ENCODE measurements at regions not wholly inside any gene's neighbourhood (a gene's known extent, or its start where the extent isn't known, plus 50 kb on each side); places are given as distances from the start of the nearest gene placed in this dataset.

DNA sequence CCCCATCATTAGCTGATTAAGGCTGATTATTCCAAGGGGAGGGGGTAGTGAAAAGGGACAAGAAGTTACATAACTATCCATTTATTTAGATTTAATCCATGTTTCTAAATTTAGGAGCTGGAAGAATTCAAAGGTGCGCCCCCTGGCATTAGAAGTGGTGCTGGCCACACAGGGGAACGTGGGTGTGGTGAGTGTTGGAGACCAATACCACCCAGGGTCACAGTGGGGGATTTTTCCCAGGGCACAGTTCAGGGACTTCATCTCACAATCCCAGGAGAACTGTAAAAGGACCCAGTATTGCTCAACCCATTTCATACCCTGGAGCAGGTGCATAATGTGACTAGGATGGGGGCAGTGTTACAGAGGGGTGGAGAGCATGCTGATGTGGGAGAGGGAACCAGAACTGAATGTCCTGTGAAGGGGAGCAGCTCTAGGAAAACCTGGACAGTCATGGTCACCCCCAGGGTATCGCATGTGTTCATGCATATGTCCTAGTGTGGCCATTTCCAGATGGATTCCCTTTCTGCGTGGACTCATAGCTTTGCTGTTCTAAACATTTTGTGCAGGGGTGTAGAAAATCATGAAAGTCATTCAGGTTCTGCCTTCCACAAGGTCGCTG lies 110.3 kb downstream of the LSM3 start:
- no peak for DNase-seq

DNA sequence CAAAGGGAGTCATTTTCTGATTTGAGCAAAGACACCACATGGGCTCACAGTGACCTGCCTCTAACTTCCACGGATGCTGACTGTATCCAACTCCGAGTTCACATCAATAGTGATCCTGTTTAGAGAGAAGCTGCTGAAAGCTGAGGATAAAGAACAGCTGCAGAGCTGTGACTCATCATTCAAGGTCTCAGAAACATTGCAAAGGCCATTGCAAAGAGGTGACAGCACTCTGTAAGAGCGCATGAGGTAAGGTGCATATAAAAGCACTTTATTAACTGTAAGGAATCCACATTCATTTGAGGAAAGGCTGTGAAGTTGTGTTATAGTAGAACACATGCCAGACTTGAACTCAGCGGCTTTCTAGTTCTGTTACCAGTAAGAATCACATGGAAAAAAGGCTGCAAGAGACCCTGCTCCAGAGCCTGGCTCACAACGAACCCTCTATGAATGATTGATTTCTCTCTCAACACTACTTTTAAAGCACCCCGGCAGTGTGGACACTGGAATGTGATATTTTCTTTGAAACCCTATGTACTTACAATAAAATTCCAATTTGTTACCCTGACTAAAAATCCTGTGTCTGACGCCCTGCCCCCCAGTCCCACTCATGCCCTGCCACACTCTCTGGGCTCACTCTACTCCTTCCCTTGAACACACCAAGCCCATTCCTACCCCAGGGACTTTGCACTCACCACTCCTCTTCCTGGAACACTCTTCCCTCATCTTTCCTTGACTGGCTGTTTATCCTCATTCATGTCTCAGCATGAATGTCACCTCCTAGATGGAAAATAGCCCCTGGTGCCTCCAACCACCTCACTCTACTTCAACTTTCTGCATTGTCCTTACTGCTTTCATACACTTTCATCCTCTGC lies 111.2 kb downstream of the LSM3 start:
- no peak for DNase-seq

DNA sequence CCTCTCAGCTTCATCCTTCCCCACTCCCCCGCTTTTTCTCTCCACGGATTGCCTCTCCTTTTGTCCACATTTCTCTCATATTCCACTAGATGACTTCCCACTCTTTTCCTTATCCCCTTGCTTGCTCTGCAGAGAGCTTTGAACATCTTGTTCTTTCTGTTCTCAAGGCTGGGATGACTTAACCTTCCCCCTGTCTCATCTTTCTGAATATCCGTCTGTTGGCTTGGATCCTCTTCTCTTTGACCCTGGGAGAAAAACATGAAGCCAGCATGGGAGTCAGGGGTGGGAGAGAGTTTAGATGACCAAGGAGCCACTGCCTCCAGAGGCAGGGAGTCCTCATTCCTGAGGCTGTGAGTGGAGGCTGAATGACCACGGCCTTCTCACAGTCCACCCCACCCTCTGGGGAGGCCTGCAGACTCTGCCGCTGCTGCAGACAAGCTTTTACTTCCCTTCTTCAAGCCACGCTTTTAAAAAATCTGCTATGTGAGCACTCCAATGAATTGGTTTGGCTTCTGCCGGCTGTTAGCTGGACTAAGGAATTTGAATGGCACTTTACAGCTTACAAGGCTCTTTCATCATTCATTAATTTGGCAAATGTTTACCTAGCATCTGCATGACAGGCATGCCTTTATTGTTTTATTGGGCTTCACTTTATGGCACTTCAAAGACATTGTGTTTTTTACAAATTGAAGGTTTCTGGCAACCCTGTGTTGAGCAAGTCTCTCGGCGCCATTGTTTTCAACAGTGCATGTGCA lies 111.6 kb upstream of the SLC6A6 start:
- no peak for DNase-seq

DNA sequence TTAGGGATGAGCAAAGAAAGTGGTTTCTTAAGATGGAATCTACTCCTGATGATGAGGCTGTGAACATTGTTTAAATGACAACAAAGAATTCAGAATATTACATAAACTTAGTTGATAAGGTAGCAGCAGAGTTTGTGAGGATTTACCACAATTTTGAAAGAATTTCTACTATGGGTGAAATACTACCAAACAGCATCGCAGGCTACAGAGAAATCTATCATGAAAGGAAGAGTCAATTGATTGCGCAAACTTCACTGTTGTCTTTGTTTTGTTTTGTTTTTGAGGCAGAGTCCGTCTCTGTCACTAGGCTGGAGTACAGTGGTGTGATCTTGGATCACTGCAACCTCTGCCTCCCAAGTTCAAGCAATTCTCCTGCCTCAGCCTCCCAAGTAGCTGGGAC lies 107.4 kb upstream of the SLC6A6 start:
- DNase-seq, result no peak

DNA sequence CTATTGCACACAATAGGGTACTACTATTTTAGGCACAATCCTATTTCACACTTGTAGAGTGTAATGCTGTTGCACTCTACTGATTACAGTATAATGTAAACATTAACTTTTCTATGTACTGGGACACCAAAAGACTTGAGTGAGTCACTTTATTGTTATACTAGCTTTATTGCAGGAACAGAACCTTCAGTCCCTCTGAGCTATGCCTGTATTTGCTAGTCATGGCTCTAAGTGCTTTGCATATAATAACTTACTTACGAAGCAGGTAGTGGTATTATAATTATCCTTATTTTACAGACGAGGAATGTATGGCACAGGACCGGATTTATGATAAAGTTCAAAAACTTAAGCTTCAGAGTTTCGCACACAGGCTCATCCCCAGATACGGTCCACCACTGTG lies 106.6 kb upstream of the SLC6A6 start:
- no peak for DNase-seq

DNA sequence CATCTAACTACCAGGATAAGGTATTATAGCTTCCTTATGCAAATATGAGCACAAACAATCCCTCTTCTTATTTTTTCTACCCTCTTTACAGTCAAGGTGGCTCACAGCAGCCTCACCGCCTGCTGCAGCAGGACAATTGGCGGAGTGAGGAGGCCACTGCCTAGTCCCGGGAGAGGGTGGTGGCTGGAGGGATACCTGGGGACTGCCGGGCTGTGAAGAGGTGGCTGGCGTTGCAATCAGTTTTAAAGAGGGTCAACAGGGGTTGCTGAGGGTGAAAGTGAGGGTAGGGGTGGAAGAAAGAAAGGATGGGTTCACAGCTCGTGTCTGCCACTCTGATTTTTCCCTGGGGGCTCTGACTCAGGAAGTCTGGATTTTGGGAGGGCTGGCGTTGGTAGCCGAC lies 105.1 kb upstream of the SLC6A6 start:
- DNase-seq, result no peak

DNA sequence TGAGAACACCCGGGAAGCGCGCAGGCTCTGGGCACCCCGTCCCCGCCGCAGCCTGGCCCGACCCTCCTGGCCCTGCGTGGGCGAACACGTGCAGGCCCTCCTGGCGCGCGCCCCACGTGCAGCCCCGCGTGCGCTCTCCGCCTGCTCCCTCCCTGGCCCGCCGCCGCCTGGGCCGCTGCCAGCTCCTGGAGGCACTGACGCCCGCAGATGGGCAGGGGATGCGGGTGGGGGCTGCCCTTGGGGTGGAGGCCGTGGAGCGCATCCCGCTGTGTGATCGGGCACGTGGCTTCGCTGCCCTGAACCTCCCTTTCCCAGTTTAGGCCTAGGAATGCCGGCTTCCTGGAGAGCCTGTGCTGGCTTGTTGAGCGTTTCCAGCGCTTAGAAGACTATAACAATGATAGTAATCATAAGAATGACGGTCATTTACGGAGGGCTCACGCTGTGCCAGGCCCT lies 104.6 kb upstream of the SLC6A6 start:
- DNase-seq, result no peak

DNA sequence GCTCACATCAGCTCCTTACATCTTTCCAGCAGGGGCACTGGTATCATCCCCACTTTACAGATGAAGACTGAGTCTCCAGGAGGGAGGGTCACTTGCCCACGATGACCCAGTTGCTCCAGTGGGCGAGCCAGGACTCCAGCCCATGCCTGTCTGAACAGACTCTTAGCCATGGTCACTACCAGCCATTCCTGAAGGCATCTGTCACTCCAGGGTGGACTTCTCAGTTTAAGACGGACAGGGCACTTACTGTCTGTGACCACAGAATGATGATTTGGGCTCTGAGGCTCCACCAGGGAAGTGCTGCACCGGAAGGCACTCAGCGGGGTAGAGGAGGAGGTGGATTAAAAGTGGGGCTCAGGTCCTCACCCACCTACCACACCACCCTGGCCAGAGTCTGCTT lies 104.0 kb upstream of the SLC6A6 start:
- no peak for DNase-seq

DNA sequence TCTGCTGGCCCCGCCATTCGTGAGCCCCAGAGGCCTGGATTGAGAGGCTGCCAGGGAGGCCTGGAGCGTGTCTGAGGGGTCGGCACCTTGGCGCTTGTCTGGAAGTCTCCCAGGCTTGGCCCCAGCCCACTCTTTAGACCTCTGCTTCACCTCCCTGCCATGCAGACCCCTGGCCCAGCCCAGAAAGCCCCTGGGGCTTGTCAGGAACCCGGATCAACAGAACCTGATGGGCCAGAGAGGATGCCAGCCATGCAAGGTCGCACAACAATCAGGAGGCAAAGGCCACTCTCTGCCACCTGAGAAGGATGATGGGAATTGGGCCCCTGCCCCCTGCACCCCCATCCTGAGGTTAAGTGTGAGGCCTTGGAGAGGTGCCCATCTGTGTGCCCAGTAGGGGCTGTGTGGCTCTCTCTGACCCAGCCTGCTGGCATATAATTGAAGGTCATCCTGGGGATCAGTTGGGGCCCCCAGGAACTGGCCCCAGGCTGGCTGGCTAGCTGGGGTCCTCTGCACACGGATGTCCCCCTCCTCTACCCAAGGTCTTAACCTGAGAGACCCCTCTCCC lies 103.3 kb upstream of the SLC6A6 start:
- DNase-seq, result no peak

DNA sequence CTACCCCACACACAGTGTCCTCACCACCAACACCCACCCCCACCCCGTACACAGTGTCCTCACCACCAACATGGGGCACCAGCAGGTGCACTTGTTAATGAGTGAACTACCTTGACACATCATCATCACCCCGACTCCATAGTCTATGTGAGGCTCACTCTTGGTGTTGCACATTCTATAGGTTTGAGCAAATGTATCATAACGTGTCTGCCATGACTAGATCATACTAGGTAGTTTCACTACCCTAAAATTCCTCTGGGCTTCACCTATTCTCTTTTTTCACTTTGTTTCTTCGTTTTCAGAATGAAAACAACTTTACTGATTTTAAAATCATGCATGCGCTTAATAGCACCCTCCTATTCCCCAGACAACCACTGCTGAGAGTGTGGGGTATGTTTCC lies 102.6 kb upstream of the SLC6A6 start:
- no peak for DNase-seq

DNA sequence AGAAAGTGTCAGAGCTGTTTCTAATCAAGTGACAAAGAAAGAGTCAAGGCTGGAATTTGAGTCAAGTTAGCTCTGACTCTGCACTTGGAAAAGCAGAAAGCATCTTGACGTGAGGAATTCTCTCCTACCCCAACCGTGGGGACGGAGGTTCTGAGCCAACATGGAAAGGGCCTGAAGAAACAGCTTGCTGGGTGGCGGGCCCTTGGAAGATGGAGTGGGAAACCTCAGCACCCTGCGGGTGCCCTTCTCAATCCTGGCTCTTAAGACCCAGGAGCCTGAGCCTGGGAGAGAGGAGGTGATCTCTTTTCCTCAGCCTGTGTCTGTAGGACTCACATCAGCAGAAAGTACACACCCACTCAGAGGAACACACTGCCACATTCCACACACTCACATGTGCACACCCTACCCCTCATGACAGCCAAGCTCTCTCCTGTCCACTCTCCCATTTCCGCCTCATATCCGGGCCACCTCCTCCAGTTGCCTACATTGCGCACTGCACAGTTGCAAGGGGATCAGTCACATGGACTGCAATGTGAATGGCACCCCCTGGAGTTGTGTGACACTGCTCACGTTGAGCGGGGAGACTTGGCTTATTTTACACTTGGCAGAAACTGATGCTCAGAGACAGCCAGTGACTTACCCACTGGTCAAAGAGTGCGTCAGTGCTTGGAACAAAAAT lies 101.5 kb upstream of the SLC6A6 start:
- DNase-seq, result no peak

DNA sequence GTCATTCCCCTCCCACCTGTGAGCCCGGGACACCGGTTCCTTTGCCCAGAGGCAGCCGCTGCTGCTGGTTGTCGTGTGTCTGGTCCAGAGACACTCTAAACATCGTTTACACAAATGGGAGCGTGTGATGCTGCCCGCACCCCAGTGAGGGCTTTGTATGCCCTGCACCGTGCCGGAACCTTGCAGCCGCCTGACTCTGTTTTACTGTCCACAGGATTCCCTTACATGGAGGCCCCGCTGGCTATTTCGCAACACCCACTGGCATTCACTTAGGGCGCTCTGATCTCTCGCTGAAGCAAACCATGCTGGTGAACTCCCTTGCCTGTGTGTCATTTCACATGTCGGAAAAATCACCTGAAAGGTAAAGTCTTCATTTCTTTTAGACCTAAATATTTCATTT lies 100.8 kb upstream of the SLC6A6 start:
- no peak for DNase-seq

DNA sequence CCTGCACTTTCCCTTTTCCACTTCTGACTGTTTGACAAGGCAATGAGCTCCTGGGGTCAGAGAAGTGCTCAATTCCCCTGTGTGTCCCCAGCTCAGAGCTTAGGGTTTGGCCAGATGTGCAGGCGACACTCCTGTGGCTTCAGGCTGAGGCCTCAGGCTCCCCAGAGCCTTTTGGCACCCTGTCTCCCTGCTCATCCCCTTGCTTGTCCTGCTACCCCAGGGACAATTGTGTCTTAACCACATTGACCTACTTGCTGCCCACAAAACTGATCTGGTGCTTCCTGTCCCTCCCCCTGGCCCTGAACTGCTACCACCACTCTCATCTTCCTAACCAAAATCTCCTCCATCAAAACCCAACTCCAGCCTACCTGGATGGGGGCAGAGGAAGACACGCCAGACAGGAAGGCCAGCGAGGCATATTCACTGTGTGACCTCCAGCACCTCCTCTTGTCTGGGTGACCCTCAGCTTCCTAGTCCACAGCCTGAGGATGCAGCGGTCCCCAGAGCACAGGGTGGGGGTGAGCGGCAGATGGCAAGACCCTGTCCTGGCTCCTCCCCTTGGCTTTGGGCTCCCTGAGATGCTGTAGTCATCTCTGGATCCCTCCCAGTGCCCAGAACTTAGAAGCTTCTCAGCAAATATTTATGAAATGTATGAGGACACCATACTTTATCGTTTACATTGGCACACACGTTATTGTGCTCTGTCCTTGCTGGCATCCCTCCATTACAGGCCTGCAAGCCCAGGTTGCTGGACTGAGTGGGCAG lies 98.9 kb upstream of the SLC6A6 start:
- DNase-seq, result no peak

DNA sequence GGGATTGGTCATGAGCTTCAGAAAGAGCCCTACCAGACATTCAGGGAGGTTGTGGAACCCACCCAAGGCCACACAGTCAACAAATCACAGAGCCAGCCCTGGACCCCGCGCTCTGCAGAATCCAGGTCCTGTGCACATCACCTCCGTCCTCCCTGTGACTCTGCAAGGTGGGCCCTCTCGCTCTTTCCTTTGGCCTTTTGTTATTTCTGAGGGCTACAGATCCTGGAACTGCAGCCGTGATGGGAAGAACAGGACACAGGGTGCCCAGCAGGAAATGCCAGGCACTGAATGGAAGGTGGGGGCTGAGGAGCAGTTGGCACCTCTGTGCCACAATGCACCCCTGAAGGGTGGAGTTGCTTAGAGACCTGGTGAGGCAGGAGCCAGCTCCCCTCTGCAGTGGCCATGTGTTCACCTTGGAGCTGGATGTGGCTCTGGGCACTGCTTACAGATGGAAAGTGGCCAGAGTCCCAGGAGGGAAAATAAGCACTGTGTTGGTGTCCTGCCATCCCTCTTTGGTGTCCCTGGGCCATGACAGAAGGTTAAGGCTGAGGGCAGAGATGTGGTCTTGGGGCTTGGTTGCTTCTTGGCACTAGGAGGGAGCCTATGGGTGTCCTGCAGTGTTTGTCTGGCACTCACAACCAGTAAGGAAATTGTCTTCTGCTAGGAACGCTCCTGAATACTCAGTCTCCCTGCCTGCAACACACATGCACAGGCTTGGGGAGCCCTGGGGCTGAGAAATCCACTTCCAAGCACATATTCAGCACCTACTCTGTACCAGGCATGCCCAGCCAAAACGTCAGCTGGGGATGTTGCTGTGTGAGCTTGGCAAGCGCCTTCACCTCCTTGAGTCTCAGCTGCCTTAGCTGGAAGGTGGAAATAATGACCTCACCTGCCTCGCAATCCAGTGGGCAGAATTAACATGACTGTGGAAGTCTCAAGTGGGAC lies 98.0 kb upstream of the SLC6A6 start:
- DNase-seq, result no peak

DNA sequence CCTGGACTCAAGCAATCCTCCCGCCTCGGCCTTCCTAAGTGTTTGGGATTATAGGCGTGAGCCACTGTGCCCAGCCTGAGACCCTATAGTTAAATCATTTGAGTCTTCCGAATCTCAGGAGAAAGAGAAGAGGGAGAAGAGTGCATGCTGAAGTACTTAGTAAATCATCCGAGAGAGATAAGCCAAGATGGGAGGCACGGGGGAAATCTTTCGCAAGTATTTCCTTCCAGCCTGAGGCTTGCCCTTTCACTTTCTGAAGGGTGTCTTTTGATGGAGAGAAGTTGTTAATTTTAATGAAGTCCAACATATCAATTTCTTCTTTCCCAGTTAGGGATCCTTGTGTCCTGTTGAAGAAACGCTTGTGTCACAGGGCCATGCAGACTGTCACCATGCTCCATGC lies 97.1 kb upstream of the SLC6A6 start:
- no peak for DNase-seq

DNA sequence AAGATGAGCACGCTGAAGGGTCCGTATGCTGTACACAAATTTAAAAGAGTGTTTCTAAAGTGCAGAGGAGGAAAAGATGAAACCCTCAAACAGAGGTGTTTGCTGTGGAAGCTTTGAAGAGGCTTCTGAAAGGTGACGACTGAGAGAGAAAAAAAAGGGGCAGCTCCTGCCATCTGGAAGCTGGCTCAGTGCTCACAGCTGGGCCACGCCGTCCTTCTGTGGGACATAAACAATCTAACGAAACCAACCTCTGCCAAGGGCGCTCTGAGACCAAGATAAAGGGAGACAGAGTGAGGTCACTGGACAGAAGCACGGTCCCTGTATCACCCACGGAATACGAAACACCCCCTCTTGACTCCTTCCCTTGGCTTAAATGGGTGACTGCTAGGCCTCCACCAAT lies 96.3 kb upstream of the SLC6A6 start:
- no peak for DNase-seq

DNA sequence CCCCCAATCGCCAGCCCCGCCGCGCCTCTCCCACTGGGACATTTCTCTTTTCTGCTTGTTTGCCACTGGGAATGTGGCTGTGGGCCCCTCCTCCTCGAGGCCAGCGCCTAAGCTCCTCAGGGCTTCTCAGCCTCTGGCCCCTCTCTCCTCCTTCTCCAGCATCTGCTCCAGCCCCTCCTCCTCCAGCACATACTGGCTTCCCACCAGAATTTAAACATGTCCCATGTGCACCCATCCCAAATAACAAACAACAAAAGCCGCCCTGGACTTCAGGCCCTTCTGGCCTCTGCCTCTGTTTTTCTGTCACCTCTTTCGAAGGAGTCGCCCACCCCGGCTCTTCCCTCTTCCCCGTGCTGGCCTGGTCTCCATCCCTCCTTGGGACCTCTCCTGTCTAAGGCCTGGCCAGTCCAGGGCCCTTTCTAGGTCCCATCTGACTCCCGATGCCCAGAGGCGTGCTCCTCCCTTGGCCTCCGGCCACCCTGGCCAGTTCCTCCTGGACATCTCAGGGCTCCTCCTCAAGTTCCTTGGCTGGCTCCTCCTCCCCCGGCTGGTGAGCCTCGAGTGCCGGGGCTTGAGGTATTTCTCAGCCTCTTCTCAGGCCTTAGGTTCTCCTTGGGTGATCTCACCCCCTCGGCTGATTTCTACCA lies 94.6 kb upstream of the SLC6A6 start:
- no peak for DNase-seq

DNA sequence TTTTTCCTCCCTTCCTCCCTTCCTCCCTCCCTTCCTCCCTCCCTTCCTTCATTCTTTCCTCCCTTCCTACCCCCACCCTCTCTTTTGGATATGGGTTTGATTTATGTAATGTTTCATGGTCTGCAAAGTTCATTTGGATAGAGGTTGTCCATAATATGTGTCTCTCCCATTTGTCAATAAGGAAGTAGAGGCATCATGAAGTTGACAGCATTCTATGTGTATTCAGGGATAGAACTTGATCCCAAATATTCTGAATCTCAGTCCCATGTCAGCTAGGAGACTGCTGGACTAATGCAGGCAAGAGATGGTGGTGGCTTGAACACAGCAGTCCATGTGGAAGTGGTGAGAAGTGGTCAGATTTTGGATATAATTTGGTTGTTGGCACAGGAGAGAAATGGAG lies 90.7 kb upstream of the SLC6A6 start:
- no peak for DNase-seq

DNA sequence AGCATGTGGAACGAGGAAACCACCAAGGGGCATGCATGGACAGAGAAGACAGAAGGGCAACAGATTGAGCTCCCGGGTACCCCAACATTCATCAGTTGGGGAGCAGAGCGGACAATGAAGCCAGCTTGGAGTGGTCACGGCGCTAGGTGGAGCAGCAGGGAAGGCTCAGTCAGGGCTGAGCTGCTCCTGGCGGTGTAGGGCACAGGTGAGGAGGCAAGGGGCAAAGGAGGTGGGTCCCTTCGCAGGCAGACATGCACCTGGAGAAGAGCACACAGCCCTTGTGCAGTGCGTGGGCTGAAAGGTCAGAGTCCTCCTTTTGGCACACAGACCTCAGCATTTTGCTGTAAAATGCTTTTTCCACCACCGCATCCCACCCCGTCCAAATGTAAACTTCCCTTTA lies 90.0 kb upstream of the SLC6A6 start:
- DNase-seq, result no peak

DNA sequence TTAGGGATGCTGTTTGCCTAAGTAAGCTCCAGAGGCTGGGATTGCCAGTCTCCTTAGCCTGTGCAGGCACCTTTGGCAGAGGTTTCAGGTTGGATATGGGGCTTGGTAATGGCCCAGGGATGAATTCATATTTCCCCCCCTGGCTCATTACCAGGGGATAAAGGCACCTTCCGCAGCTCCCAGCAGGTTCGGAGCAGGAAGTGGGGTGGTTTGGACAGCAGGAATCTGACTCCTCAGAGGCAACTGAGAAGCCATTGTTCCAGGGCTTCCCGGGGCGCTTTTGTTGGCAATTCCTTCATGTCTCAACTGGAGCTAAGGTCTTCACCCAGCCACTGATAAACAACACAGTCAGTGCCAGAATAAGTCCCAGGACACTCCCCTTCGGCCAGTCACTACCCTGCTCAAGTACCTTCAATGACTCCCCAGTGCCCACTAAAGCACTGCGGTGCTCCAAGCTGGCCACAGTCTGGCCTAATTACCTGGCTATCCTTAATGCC lies 85.3 kb upstream of the SLC6A6 start:
- DNase-seq, result no peak
